Gastroesophageal sphincter (tissue), 3 donors: ENCODE measurements at regions not wholly inside any gene's neighbourhood (a gene's known extent, or its start where the extent isn't known, plus 50 kb on each side); places are given as distances from the start of the nearest gene placed in this dataset.

ENCODE experiments used
- CTCF ChIP-seq, 4 experiments: fragments of 200-600 bp in 2 of 4; fragments of 450-650 bp in 2 of 4; sonication (generic) in 1 of 4; IDR thresholded peaks; one replicate each; pipeline ENCODE4 v1.5.1; 2017 to 2019; ENCODE audit warnings: antibody characterized with exemption in 4 of 4, mild to moderate bottlenecking in 2 of 4, moderate library complexity in 2 of 4
- POLR2A ChIP-seq, 2 donors: fragments of 450-650 bp; IDR thresholded peaks; one replicate each; pipeline ENCODE4 v1.6.1; 2017; ENCODE audit warnings: antibody characterized with exemption in 2 of 2, mild to moderate bottlenecking in 2 of 2, moderate library complexity in 1 of 2
- POLR2AphosphoS5 ChIP-seq: sonication (generic); formaldehyde crosslinking; IDR thresholded peaks from one replicate; pipeline ENCODE4 v1.6.1; 2017; ENCODE audit warnings: antibody characterized with exemption

GRCh38 chr6:11297376-11297729 lies 64.9 kb upstream of the NEDD9 start:
- TF ChIP-seq CTCF (IDR thresholded peaks at IDR 0.05) (no peak), POLR2AphosphoS5 (no peak), POLR2A (IDR thresholded peaks at IDR 0.05) (no peak)
